ENCODE measurements at regions not wholly inside any gene's neighbourhood (a gene's known extent, or its start where the extent isn't known, plus 50 kb on each side); places are given as distances from the start of the nearest gene placed in this dataset.
A peak's percentile ranks its signal among the peaks of the same experiment; 100 is the strongest.

DNA sequence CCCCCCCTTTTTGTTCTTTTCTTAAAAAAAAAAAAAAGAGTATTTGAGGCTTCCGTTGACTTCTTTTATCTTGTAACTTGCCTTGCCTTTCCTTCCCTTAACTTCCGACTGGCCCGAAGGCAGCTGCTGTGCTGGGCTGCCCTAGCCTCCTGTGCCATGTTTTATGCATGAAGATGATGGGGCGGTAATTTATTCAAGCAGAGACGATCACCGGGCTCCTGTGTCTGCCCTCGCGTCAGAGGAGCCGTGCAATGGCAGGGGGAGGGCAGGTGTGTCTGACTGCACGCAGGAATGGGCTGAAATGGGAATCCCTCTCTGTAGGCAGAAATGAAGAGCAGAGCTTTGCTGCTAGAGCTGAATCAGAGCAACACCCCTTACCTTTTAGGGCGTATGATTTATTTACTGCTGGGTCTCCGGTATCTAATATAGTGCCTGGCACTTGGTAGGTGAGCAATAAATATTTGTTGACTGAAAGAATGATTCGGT, 106.3 kb upstream of the RIPOR2 start:
- intact Hi-C loops (cut with micrococcal nuclease) = no loop called here

DNA sequence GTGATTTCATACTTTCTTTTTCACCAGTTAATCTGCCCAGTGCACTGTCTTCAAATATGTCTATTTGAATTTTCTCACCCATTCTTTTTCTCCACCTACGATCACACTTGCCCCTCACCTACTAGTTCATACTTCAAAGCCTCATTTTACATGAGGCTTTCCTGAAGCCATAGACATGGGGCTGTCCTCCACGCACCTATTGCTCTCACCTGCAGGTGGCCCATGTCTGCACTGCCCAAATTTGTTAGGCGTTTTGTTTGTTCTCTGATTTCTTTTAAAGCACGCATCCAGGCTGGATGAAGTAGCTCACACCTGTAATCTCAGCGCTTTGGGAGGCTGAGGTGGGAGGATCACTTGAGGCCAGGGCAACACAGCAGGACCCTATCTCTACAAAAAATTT, 106.8 kb upstream of the RIPOR2 start:
- H3K4me3 Mint-ChIP-seq = peak overlapping the region; percentile 100
- Histone ChIP-seq H3K27ac (ENCODE audit: low read length) (peak overlapping the region; percentile 86), H3K36me3 (ENCODE audit: control insufficient read depth, insufficient read depth, low read length) (no peaks in the 10 kb centered on the region), H3K27me3 (ENCODE audit: control insufficient read depth, insufficient read depth, low read length) (no peaks in the 10 kb centered on the region), H3K4me3 (ENCODE audit: low read length) (peak overlapping the region; percentile 58), H3K4me1 (ENCODE audit: control insufficient read depth, insufficient read depth, low read length) (peaks cover 41% of the 10 kb centered on the region), H3K9me3 (ENCODE audit: control insufficient read depth, insufficient read depth, low read length) (no peaks in the 10 kb centered on the region)
- peak in 1 of 2 donors; percentile 77 for DNase-seq
- peaks cover 6% of the 10 kb centered on the region for H3K36me3 Mint-ChIP-seq
- no peaks in the 10 kb centered on the region for H3K9me3 Mint-ChIP-seq
- WGBS (ENCODE audit: insufficient coverage) = 42% methylated on average over 5 of the region's 5 CpGs
- peaks cover 0 to 2% of the 10 kb centered on the region in 2 donors for H3K27me3 Mint-ChIP-seq (ENCODE audit: low read depth in 2 of 2)
- H3K4me1 Mint-ChIP-seq = peaks cover 50 to 56% of the 10 kb centered on the region in 2 donors
- no peak for TF ChIP-seq CTCF (IDR thresholded peaks at IDR 0.05)
- intact Hi-C loops (cut with micrococcal nuclease) = no loop called here
- ATAC-seq = peak; percentile 19 to 39 (median 37)
- H3K27ac Mint-ChIP-seq = peak overlapping the region; percentile 99 to 100

More for the DNA sequence above, 106.3 kb upstream of the RIPOR2 start:
- Mint-ChIP-seq H3K36me3 (peaks cover 6% of the 10 kb centered on the region), H3K9me3 (no peaks in the 10 kb centered on the region), H3K4me1 (peaks cover 50 to 60% of the 10 kb centered on the region in 2 donors), H3K27me3 (ENCODE audit: low read depth in 2 of 2) (peaks cover 0 to 2% of the 10 kb centered on the region in 2 donors), H3K4me3 (peak overlapping the region; percentile 100), H3K27ac (peak overlapping the region; percentile 99 to 100)
- Histone ChIP-seq H3K9me3 (ENCODE audit: control insufficient read depth, insufficient read depth, low read length) (no peaks in the 10 kb centered on the region), H3K4me3 (ENCODE audit: low read length) (peak overlapping the region; percentile 58), H3K27me3 (ENCODE audit: control insufficient read depth, insufficient read depth, low read length) (no peaks in the 10 kb centered on the region), H3K4me1 (ENCODE audit: control insufficient read depth, insufficient read depth, low read length) (peaks cover 44% of the 10 kb centered on the region), H3K27ac (ENCODE audit: low read length) (peak overlapping the region; percentile 86), H3K36me3 (ENCODE audit: control insufficient read depth, insufficient read depth, low read length) (no peaks in the 10 kb centered on the region)
- TF ChIP-seq CTCF (IDR thresholded peaks at IDR 0.05) = no peak
- ATAC-seq (peak; percentile 46 to 62 (median 62)), DNase-seq (peak in 1 of 2 donors; percentile 78)
- WGBS (ENCODE audit: insufficient coverage) = 0% methylated on average over 10 of the region's 13 CpGs

GRCh38 chr6:25042984-25043725, 107.4 kb upstream of the RIPOR2 start:
- Mint-ChIP-seq H3K36me3 (peaks cover 6% of the 10 kb centered on the region), H3K4me3 (peak overlapping the region; percentile 100), H3K4me1 (peaks cover 48 to 51% of the 10 kb centered on the region in 2 donors), H3K27me3 (ENCODE audit: low read depth in 2 of 2) (peaks cover 0 to 2% of the 10 kb centered on the region in 2 donors), H3K9me3 (no peaks in the 10 kb centered on the region), H3K27ac (peak overlapping the region; percentile 99 to 100)
- no peaks in the 10 kb centered on the region for H3K9me3 ChIP-seq (ENCODE audit: control insufficient read depth, insufficient read depth, low read length)
- DNase-seq (no peak), ATAC-seq (no peak)
- peaks cover 41% of the 10 kb centered on the region for H3K4me1 ChIP-seq (ENCODE audit: control insufficient read depth, insufficient read depth, low read length)
- no peak overlapping the region for H3K4me3 ChIP-seq (ENCODE audit: low read length)
- H3K36me3 ChIP-seq (ENCODE audit: control insufficient read depth, insufficient read depth, low read length) = no peaks in the 10 kb centered on the region
- no peak for TF ChIP-seq CTCF (IDR thresholded peaks at IDR 0.05)
- WGBS (ENCODE audit: insufficient coverage) = no CpG with 5 or more reads among the region's 1 CpG
- intact Hi-C loops (cut with micrococcal nuclease) = no loop called here
- H3K27me3 ChIP-seq (ENCODE audit: control insufficient read depth, insufficient read depth, low read length) = no peaks in the 10 kb centered on the region
- H3K27ac ChIP-seq (ENCODE audit: low read length) = peak overlapping the region; percentile 86

Data from natural killer cell (primary cell).